ENCODE measurements at regions not wholly inside any gene's neighbourhood (a gene's known extent, or its start where the extent isn't known, plus 50 kb on each side); places are given as distances from the start of the nearest gene placed in this dataset.

DNA sequence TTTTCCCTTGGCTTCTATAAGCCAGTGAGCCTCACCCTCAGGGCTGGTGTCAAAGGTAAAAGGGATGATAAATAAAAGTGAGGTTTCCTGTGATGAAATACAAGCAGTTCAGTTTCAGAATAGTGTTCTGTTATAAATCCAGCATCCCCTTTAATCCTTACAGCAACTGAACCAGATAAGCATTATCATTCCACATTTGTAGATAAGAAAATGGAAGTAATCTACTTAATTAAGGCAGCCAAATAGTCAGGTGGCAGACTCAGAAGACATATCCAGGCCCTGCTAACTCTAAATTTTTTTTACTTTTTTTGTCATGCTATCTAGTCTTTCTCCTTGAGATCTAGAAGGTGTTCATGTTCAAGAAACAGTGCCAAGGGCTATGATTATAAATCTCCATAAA lies 99.4 kb upstream of the SOX21 start:
- no peak for TF ChIP-seq CTCF (IDR thresholded peaks at IDR 0.05)
- TF ChIP-seq POLR2A (IDR thresholded peaks at IDR 0.05), result no peak
